Smooth muscle cell of the brain vasculature (primary cell): ENCODE measurements at regions not wholly inside any gene's neighbourhood (a gene's known extent, or its start where the extent isn't known, plus 50 kb on each side); places are given as distances from the start of the nearest gene placed in this dataset.
A peak's percentile ranks its signal among the peaks of the same experiment; 100 is the strongest.

Experiments
- DNase-seq: peaks from one replicate; pipeline ENCODE4 v3.0.0-alpha.2; 2012; ENCODE audit warnings: low read depth, low spot score

- DNase-seq: no peak
Measured at GRCh38 chr5:171627936-171628632, 157.5 kb upstream of the SMIM23 start.

GRCh38 chr5:171628633-171628974 lies 157.0 kb upstream of the SMIM23 start:
- no peak for DNase-seq

GRCh38 chr5:171629221-171629620 lies 156.4 kb upstream of the SMIM23 start:
- no peak for DNase-seq

- DNase-seq: no peak
Measured at GRCh38 chr5:171629628-171630349, 155.8 kb upstream of the SMIM23 start.

- no peak for DNase-seq
Measured at GRCh38 chr5:171630350-171631065, 155.1 kb upstream of the SMIM23 start.

GRCh38 chr5:171632616-171633015 lies 153.0 kb upstream of the SMIM23 start:
- no peak for DNase-seq

- DNase-seq: no peak
Measured at GRCh38 chr5:171633776-171634470, 151.7 kb upstream of the SMIM23 start.

- DNase-seq: no peak
Measured at GRCh38 chr5:171634511-171634910, 151.1 kb upstream of the SMIM23 start.

- DNase-seq: no peak
Measured at GRCh38 chr5:171635028-171635427, 150.6 kb upstream of the SMIM23 start.

- DNase-seq: no peak
Measured at GRCh38 chr5:171635561-171636245, 149.9 kb upstream of the SMIM23 start.

GRCh38 chr5:171637811-171638210 lies 147.8 kb upstream of the SMIM23 start:
- DNase-seq: no peak

- no peak for DNase-seq
Measured at GRCh38 chr5:171639205-171639621, 146.4 kb upstream of the SMIM23 start.

- DNase-seq: no peak
Measured at GRCh38 chr5:171639966-171640365, 145.7 kb upstream of the SMIM23 start.

- DNase-seq: no peak
Measured at GRCh38 chr5:171640480-171640879, 145.1 kb upstream of the SMIM23 start.

GRCh38 chr5:171641891-171642290 lies 143.7 kb upstream of the SMIM23 start:
- no peak for DNase-seq

- DNase-seq: no peak
Measured at GRCh38 chr5:171642894-171643293, 142.7 kb upstream of the SMIM23 start.

GRCh38 chr5:171644536-171644935 lies 141.1 kb upstream of the SMIM23 start:
- no peak for DNase-seq

GRCh38 chr5:171646102-171647042 lies 139.2 kb upstream of the SMIM23 start:
- no peak for DNase-seq

GRCh38 chr5:171647043-171647903 lies 138.3 kb upstream of the SMIM23 start:
- peak; percentile 33 for DNase-seq

GRCh38 chr5:171647904-171648260 lies 137.7 kb upstream of the SMIM23 start:
- no peak for DNase-seq
